Memory B cell (primary cell): ENCODE measurements at regions not wholly inside any gene's neighbourhood (a gene's known extent, or its start where the extent isn't known, plus 50 kb on each side); places are given as distances from the start of the nearest gene placed in this dataset.

Experiments
- ATAC-seq: fragments of 150-1000 bp; cut with Tn5 transposase; 2 replicates; pipeline ENCODE4 v1.10.0; 2021; ENCODE audit warnings: low read depth, mild to moderate bottlenecking, moderate library complexity
- DNase-seq, 2 donors: peaks; one replicate each; pipeline ENCODE4 v3.0.0; 2022; ENCODE audit warnings: low spot score in 2 of 2
- H3K27ac Mint-ChIP-seq: one replicate; pipeline ENCODE4 v1.8.0; 2022; ENCODE audit warnings: mild to moderate bottlenecking, moderate library complexity, mixed read lengths
- H3K27me3 Mint-ChIP-seq: one replicate; pipeline ENCODE4 v1.8.0; 2022; ENCODE audit warnings: mixed read lengths
- H3K36me3 Mint-ChIP-seq: one replicate; pipeline ENCODE4 v1.8.0; 2022; ENCODE audit warnings: mild to moderate bottlenecking, mixed read lengths
- H3K4me1 Mint-ChIP-seq: one replicate; pipeline ENCODE4 v1.8.0; 2022; ENCODE audit warnings: mixed read lengths
- H3K4me3 Mint-ChIP-seq: one replicate; pipeline ENCODE4 v1.8.0; 2022; ENCODE audit warnings: mild to moderate bottlenecking, moderate library complexity, mixed read lengths
- H3K9me3 Mint-ChIP-seq: one replicate; pipeline ENCODE4 v1.8.0; 2022; ENCODE audit warnings: mixed read lengths

DNA sequence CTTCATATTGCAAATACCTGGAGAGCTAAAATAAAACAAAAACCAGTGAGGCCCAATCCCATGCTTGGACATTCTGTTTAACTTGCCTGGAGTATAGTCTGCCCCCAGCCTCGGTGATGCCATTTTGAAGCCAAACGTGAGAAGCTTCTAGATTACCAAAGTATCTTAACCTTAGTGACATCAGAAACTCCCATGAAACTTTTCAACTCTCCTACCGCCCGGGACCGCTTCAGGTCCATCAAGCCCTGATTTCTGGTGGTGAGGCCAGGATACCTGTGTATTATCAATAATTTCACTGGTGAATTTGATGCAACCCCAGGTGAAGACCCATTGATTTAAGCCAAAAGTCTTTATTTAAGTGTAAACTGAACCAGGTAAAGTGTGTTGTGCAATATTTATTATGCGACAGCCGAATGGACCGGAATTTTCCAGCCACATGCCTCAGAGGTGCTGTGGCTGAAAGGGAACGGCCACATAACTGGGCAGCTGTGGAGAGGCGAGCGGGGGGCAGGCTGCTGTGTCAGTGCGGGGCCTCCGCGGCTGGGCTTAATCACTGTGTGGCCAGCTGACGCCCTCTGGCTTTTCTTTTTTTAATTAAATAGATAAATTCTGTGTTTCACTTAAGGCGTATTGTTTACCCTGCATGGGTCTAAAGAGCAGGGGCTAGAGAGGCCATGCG lies 385.5 kb upstream of the B3GAT1 start:
- H3K36me3 Mint-ChIP-seq = no peaks in the 10 kb centered on the region
- no peaks in the 10 kb centered on the region for H3K4me1 Mint-ChIP-seq
- DNase-seq (no peak), ATAC-seq (no peak)
- H3K9me3 Mint-ChIP-seq = no peaks in the 10 kb centered on the region
- peaks cover 8% of the 10 kb centered on the region for H3K27me3 Mint-ChIP-seq
- H3K27ac Mint-ChIP-seq = no peak overlapping the region
- H3K4me3 Mint-ChIP-seq = no peak overlapping the region

DNA sequence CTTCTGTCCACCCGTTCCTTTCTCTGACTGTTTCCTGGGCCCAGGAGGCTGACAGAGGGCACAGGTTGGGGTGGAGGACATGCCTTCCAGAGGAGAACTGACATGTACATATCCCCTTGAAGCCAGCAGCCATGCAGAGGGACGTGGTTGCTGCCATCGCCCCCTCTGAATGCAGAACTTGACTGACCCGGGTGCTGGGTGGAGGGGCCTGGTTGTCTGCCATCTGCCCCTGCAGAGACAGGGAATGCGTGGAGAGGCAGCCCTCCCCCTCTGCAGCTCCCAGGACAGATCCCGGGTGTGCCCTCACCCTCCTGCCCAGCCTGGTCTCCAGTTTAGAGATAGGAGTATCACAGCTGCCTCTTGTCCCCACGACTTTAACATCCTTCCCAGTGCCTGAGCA lies 383.0 kb upstream of the B3GAT1 start:
- no peak for DNase-seq

DNA sequence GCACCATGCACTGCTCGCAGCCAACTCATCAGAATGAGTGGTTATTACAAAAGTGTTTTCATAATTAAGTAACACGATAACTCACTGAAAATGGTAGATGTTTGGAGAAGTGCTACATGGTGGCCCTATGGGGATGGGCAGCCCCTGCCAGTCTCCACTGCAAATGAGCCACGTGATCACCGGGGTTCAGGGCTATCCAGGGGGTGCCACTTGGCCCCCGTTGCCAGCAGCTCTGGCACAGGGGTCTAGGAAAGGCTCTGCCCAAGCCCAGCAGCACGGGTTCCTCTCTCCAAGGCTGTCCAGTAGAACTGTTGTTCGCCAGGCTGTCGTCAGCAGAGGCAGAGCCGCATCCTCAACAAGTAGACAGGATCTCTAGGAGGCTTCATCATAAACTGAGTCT lies 382.1 kb upstream of the B3GAT1 start:
- Mint-ChIP-seq H3K27ac (no peak overlapping the region), H3K4me1 (no peaks in the 10 kb centered on the region), H3K9me3 (no peaks in the 10 kb centered on the region), H3K4me3 (no peak overlapping the region), H3K27me3 (peaks cover 2% of the 10 kb centered on the region), H3K36me3 (no peaks in the 10 kb centered on the region)
- ATAC-seq = no peak
- no peak for DNase-seq

More for the DNA sequence above, 383.0 kb upstream of the B3GAT1 start:
- no peak for ATAC-seq
- H3K36me3 Mint-ChIP-seq = no peaks in the 10 kb centered on the region
- peaks cover 4% of the 10 kb centered on the region for H3K27me3 Mint-ChIP-seq
- H3K4me3 Mint-ChIP-seq = no peak overlapping the region
- no peaks in the 10 kb centered on the region for H3K4me1 Mint-ChIP-seq
- no peaks in the 10 kb centered on the region for H3K9me3 Mint-ChIP-seq
- H3K27ac Mint-ChIP-seq = no peak overlapping the region

DNA sequence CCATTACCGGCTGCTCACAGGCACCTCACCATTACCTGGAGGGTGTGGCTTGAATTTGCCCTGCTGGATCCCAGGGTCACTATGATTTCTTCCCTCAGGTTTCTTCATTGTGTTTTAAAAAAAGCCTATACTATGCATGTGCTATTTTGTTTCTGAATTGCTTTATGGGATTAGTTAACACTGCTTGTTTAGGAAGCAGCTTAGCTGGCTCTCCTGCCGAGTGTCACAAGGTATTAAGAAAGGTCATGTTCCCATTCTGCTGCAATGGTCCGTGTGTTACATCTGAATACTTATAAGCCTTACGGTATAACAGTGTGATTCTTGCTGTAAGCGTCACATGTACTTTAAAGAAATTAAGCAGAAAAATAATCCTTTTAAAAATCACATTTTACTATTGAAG lies 380.6 kb upstream of the B3GAT1 start:
- no peaks in the 10 kb centered on the region for H3K36me3 Mint-ChIP-seq
- no peaks in the 10 kb centered on the region for H3K9me3 Mint-ChIP-seq
- no peak for ATAC-seq

DNA sequence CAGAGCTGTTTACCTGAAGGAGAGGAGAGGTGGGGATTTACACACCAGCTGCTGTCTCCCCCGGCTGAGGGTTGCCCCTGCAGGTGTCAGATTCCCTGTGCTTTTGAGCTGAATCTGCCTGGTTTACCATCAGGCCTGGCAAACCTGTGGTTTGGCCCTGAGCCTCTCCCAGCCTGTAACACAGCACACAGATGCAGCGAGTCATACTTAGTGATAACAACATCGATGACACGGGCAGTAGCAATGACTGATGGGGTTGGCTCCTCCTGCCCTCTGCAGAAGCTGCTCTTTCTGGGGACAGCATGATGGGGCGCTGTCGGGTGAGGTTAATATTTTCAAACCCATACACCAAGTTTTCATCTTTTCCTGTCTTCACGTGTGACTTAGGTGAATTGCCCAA lies 380.0 kb upstream of the B3GAT1 start:
- H3K4me3 Mint-ChIP-seq = no peak overlapping the region
- no peak for DNase-seq
- H3K27me3 Mint-ChIP-seq = peaks cover 2% of the 10 kb centered on the region
- no peak for ATAC-seq
- H3K27ac Mint-ChIP-seq = no peak overlapping the region
- H3K4me1 Mint-ChIP-seq = no peaks in the 10 kb centered on the region
- H3K9me3 Mint-ChIP-seq = no peaks in the 10 kb centered on the region
- H3K36me3 Mint-ChIP-seq = no peaks in the 10 kb centered on the region

More for the DNA sequence above, 380.6 kb upstream of the B3GAT1 start:
- H3K27me3 Mint-ChIP-seq = peaks cover 2% of the 10 kb centered on the region
- no peak overlapping the region for H3K4me3 Mint-ChIP-seq
- no peaks in the 10 kb centered on the region for H3K4me1 Mint-ChIP-seq
- no peak overlapping the region for H3K27ac Mint-ChIP-seq
- DNase-seq = no peak

DNA sequence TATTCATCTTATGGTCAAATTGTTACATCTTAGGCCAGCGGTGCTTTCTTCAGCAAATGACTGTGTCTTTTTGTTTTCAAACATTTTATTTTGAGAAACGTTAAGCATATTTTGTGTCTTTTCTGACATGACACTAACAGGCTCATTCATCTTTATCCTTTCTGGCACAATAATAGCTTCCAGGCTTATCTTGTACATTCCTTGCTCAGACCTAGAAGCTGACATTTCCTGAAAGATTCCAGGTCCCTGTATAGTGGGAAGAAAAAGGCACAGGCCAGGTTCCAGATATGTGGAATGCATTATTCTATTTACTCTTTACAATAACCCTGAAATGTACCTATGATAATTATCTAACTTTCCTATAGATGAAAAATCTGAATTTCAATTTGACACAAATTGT lies 379.1 kb upstream of the B3GAT1 start:
- DNase-seq (no peak), ATAC-seq (no peak)
- Mint-ChIP-seq H3K36me3 (no peaks in the 10 kb centered on the region), H3K4me3 (no peak overlapping the region), H3K4me1 (no peaks in the 10 kb centered on the region), H3K27ac (no peak overlapping the region), H3K9me3 (no peaks in the 10 kb centered on the region), H3K27me3 (peaks cover 5% of the 10 kb centered on the region)

DNA sequence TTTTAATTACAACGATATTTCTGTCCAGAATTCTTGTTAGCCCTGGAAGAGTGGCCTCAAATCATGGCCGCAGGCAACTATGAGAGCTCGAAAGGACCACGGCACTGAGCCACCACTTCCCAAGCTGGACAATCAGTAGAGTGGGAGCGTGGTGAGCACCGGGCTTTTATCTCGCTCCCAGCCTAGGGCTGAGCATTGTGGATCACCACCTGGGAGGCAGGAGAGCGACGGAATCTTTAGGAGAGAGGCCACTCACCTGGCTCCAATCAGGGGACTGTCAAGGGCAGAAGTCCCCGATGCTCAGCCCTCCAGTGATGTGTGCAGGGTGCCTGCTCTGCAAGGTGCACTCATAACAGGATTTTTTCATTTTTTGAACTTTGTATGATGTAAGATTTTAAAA lies 377.1 kb upstream of the B3GAT1 start:
- Mint-ChIP-seq H3K4me3 (no peak overlapping the region), H3K27me3 (peaks cover 6% of the 10 kb centered on the region), H3K9me3 (no peaks in the 10 kb centered on the region), H3K27ac (no peak overlapping the region), H3K36me3 (no peaks in the 10 kb centered on the region), H3K4me1 (no peaks in the 10 kb centered on the region)
- no peak for ATAC-seq
- no peak for DNase-seq

DNA sequence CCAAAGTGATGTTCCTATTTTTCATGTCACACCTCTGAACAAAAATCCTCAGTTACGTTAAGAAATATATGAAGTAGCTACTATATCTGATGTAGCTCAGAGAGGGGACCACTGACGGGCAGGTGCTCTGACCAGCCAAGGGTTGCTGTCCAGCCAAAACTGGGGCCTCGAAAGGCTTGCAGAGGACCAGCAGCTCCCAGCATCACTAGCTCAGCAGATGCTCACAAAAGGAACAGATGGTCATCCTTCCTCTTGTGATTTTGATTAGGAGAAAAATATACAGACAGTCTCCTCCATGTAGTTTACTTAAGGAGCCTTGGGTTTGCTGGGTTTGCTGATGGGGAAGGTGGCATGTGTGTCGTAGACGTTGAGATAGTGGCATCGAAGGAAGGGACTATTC lies 374.6 kb upstream of the B3GAT1 start:
- no peaks in the 10 kb centered on the region for H3K9me3 Mint-ChIP-seq
- no peak overlapping the region for H3K27ac Mint-ChIP-seq
- no peak overlapping the region for H3K4me3 Mint-ChIP-seq
- ATAC-seq = no peak
- H3K27me3 Mint-ChIP-seq = peaks cover 9% of the 10 kb centered on the region
- DNase-seq = no peak
- H3K36me3 Mint-ChIP-seq = no peaks in the 10 kb centered on the region
- no peaks in the 10 kb centered on the region for H3K4me1 Mint-ChIP-seq

DNA sequence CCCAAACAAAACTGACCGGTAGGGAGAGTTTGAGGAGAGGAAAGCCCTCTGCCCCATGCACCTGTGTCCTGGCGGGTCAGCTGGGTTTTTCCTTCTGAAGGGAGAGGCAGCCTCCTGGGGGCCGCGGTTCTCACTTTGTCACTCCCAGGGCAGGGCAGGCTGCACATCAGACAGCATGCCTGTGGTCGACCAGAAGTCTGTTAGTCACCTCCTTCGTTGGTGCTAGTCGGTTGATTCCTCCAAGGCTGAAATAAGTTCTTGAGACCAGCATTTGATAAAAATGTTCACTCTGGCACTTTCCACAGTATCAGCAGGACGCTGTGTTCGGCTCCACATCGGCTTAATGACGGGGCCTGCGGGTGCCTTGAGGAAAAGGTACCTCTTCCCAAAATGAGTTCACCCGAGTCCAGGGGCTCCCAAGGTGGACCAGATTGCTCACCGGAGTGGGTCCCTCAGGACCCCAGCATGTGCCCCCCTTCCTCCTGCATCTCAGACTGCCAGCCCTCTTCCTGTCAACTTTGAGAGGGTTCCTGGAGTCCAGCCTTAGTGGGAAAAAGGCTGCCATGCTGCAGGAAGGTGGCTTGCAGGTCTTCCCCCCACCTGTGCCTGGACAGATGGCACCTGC lies 373.7 kb upstream of the B3GAT1 start:
- no peak for DNase-seq
- Mint-ChIP-seq H3K9me3 (no peaks in the 10 kb centered on the region), H3K4me3 (no peak overlapping the region), H3K27ac (no peak overlapping the region), H3K36me3 (no peaks in the 10 kb centered on the region), H3K4me1 (no peaks in the 10 kb centered on the region), H3K27me3 (peaks cover 11% of the 10 kb centered on the region)
- ATAC-seq = no peak

DNA sequence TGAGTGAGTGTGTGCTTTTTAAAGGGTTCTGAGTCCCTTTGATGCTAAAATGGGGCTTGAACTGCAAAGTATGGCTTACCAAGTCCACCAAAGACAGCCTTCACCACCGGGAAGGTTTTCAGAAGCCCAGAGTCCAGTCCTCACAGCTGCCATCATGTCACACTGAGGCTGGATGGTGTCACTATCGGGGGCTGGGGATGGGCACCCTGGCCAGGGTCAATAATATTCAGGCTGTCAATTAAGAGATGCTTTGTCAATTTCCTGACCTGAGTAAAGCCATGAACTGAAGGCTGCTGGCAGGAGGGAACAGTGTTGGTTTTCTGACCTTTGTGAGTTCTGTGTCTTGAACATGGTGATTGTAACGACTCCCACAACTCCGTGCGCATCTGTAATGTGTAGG lies 373.0 kb upstream of the B3GAT1 start:
- Mint-ChIP-seq H3K27ac (no peak overlapping the region), H3K4me3 (no peak overlapping the region), H3K36me3 (no peaks in the 10 kb centered on the region), H3K27me3 (peaks cover 11% of the 10 kb centered on the region), H3K4me1 (no peaks in the 10 kb centered on the region), H3K9me3 (no peaks in the 10 kb centered on the region)
- no peak for ATAC-seq
- no peak for DNase-seq

DNA sequence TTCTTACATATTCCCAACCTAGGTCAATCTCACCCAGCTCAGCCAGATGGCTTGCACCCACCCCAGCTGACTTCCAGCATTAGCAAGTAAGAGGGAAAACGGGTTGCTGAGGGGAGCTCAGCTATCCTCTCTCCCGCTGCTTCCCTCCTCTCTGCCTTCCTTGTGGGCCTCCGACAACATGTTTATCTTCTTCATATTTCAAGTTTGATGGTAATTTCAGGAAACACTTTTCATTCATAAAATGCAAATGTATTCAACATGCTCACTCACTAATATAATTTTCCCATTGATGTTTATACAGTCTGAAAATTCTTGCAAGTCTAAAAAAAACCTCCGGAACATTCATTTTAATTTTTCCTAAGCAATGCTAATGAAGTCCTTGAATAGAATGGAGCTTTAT lies 372.5 kb upstream of the B3GAT1 start:
- Mint-ChIP-seq H3K36me3 (no peaks in the 10 kb centered on the region), H3K9me3 (no peaks in the 10 kb centered on the region), H3K4me3 (no peak overlapping the region), H3K4me1 (no peaks in the 10 kb centered on the region), H3K27ac (no peak overlapping the region), H3K27me3 (peaks cover 12% of the 10 kb centered on the region)
- no peak for DNase-seq
- ATAC-seq = no peak

DNA sequence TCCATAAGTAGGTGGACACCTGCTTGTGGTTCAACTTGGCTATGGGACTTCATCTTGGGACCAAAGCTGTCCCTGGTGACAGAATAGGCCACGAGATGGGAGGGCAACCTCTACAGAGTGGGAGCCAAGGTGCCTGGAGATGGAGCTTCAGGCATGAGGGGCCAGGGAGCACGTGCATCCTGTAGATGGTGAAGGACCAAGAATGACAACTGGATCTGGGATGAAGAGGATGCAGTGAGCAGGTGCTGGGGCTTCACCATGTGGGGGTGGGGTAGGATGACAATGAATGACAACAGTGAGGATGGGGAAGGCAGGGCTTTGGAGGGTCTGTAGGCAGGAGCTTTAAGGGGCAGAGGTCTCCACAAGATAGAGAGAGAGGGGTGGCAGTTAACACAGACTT lies 372.0 kb upstream of the B3GAT1 start:
- DNase-seq (no peak), ATAC-seq (no peak)
- H3K27ac Mint-ChIP-seq = no peak overlapping the region
- H3K27me3 Mint-ChIP-seq = peaks cover 12% of the 10 kb centered on the region
- H3K4me1 Mint-ChIP-seq = no peaks in the 10 kb centered on the region
- no peak overlapping the region for H3K4me3 Mint-ChIP-seq
- no peaks in the 10 kb centered on the region for H3K9me3 Mint-ChIP-seq
- no peaks in the 10 kb centered on the region for H3K36me3 Mint-ChIP-seq

DNA sequence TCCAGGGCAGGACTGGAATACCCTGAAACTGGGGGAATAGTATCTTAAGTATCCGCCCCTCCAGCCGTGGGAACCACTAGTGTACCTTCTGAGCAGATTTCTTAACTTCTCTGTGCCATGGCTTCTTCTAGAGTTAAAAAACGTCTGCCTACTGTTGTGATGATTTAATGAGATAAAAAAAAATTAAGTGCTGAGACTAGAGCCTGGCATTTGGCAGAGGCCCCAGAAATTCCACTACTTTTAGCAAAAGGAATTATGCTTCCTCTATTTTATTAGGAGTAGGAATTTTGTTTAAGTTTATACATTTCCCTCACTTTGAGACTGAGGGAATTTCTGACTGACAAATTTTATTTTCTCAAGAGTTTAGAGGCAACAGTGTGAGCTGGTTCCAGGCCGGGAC lies 371.2 kb upstream of the B3GAT1 start:
- H3K27ac Mint-ChIP-seq = no peak overlapping the region
- no peak for DNase-seq
- peaks cover 12% of the 10 kb centered on the region for H3K27me3 Mint-ChIP-seq
- H3K9me3 Mint-ChIP-seq = no peaks in the 10 kb centered on the region
- ATAC-seq = no peak
- H3K4me1 Mint-ChIP-seq = no peaks in the 10 kb centered on the region
- H3K4me3 Mint-ChIP-seq = no peak overlapping the region
- H3K36me3 Mint-ChIP-seq = no peaks in the 10 kb centered on the region

DNA sequence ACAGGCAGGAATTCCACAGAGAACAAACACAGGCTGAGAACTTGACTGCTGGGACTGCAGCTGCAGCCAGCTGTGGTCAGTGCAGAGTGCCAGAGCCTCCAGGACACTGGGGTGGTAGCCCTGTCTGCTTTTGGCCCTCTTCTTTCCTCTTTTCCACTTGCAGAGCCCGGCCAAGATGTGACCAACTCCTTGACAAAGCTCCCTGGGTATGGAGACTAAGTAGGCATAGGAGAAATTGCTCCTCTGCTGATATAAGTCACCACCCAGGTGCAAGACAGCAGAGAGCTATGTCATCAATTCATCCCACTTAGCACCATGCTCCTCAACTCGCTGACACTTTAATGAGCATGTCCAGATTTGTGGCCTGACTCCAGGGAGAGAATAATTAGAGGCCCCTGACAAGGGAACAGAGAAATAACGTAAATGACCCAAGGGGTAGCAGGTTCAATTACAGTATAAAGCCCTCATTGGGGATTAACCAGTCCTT lies 369.4 kb upstream of the B3GAT1 start:
- no peaks in the 10 kb centered on the region for H3K4me1 Mint-ChIP-seq
- H3K36me3 Mint-ChIP-seq = no peaks in the 10 kb centered on the region
- no peaks in the 10 kb centered on the region for H3K9me3 Mint-ChIP-seq
- H3K4me3 Mint-ChIP-seq = no peak overlapping the region
- H3K27ac Mint-ChIP-seq = no peak overlapping the region
- DNase-seq (no peak), ATAC-seq (no peak)
- H3K27me3 Mint-ChIP-seq = peaks cover 11% of the 10 kb centered on the region
